ENCODE measurements at regions not wholly inside any gene's neighbourhood (a gene's known extent, or its start where the extent isn't known, plus 50 kb on each side); places are given as distances from the start of the nearest gene placed in this dataset.
A peak's percentile ranks its signal among the peaks of the same experiment; 100 is the strongest.

GRCh38 chr18:70452501-70452900 lies 163.7 kb downstream of the SOCS6 start (continued):
- no peak for TF ChIP-seq CBFB (CRISPR knock-in tag; IDR thresholded peaks at IDR 0.05; ENCODE audit: low read depth)

- Mint-ChIP-seq H3K27ac (no peak overlapping the region), H3K27me3 (ENCODE audit: low read depth) (no peaks in the 10 kb centered on the region), H3K4me1 (peaks cover 39% of the 10 kb centered on the region), H3K9me3 (no peaks in the 10 kb centered on the region), H3K4me3 (no peak overlapping the region), H3K36me3 (no peaks in the 10 kb centered on the region)
- CTCF ChIA-PET, result interaction anchor here (0.6 to 2.3 kb wide), 6 partner anchors 10 to 255 kb away, joined by 3 to 15 read pairs (median 7); no protein-coding TSS in a partner anchor
- ATAC-seq (no peak), DNase-seq (ENCODE audit: low spot score) (no peak)
- no peak for TF ChIP-seq RORB (CRISPR knock-in tag; IDR thresholded peaks at IDR 0.05)
- TF ChIP-seq KAT7 (CRISPR knock-in tag; IDR thresholded peaks at IDR 0.05; ENCODE audit: borderline replicate concordance), result no peak
- TF ChIP-seq IRF2 (CRISPR knock-in tag; IDR thresholded peaks at IDR 0.05; ENCODE audit: borderline replicate concordance, low read depth), result no peak
- no peak for TF ChIP-seq ZNF281 (CRISPR knock-in tag; IDR thresholded peaks at IDR 0.05)
- no peak for TF ChIP-seq NFE2L1 (CRISPR knock-in tag; IDR thresholded peaks at IDR 0.05)
- TF ChIP-seq ESRRA (CRISPR knock-in tag; IDR thresholded peaks at IDR 0.05; ENCODE audit: borderline replicate concordance), result no peak
- TF ChIP-seq NFATC4 (CRISPR knock-in tag; IDR thresholded peaks at IDR 0.05), result no peak
- TF ChIP-seq CTCF (IDR thresholded peaks at IDR 0.05), result 0 out of 2 replicates have a peak, but pooled peaks have one; percentile 11
- no peak for TF ChIP-seq IRF1 (CRISPR knock-in tag; IDR thresholded peaks at IDR 0.05)
- POLR2A ChIA-PET, result no interaction called here
These were observed 161.8 kb downstream of the SOCS6 start for GRCh38 chr18:70450426-70451253.

GRCh38 chr18:70448588-70448987 lies 159.7 kb downstream of the SOCS6 start:
- TF ChIP-seq ZNF281 (CRISPR knock-in tag; IDR thresholded peaks at IDR 0.05), result no peak
- no peak for TF ChIP-seq ATF3 (CRISPR knock-in tag; conservative IDR thresholded peaks at IDR 0.05)
- TF ChIP-seq ZNF232 (CRISPR knock-in tag; IDR thresholded peaks at IDR 0.05), result no peak
- no peak for TF ChIP-seq AFF4 (CRISPR knock-in tag; IDR thresholded peaks at IDR 0.05; ENCODE audit: borderline replicate concordance)
- CTCF ChIA-PET, result interaction anchor here (0.7 to 1.3 kb wide), 2 partner anchors 253 to 254 kb away, joined by 3 to 5 read pairs; no protein-coding TSS in a partner anchor
- Mint-ChIP-seq H3K36me3 (peaks cover 11% of the 10 kb centered on the region), H3K4me3 (no peak overlapping the region), H3K27me3 (ENCODE audit: low read depth) (no peaks in the 10 kb centered on the region), H3K9me3 (peaks cover 11% of the 10 kb centered on the region), H3K27ac (no peak overlapping the region), H3K4me1 (peaks cover 22% of the 10 kb centered on the region)
- DNase-seq (ENCODE audit: low spot score) (no peak), ATAC-seq (no peak)
- POLR2A ChIA-PET, result no interaction called here
